ENCODE measurements at regions not wholly inside any gene's neighbourhood (a gene's known extent, or its start where the extent isn't known, plus 50 kb on each side); places are given as distances from the start of the nearest gene placed in this dataset.
"Not testable (repeated sequence)": the region's sequence is repeated elsewhere in the genome, so short reads cannot be mapped to it uniquely, and the experiment has no call there.

- no peak for DNase-seq (ENCODE audit: low read depth)
These were observed 161.3 kb downstream of the KLF13 start for GRCh38 chr15:31487811-31488436.

- DNase-seq (ENCODE audit: low read depth), result peak; percentile 20
These were observed 162.0 kb downstream of the KLF13 start for GRCh38 chr15:31488437-31489204.

- no peak for DNase-seq (ENCODE audit: low read depth)
These were observed 162.6 kb downstream of the KLF13 start for GRCh38 chr15:31489281-31489680.

GRCh38 chr15:31489801-31490646 is 163.4 kb downstream of the KLF13 start:
- peak; percentile 24 for DNase-seq (ENCODE audit: low read depth)

- DNase-seq (ENCODE audit: low read depth), result no peak
These were observed 168.2 kb downstream of the KLF13 start for GRCh38 chr15:31494786-31495185.

- no peak for DNase-seq (ENCODE audit: low read depth)
These were observed 168.6 kb downstream of the KLF13 start for GRCh38 chr15:31495281-31495680.

- DNase-seq (ENCODE audit: low read depth), result no peak
These were observed 171.2 kb downstream of the KLF13 start for GRCh38 chr15:31497838-31498237.

- DNase-seq (ENCODE audit: low read depth), result no peak
These were observed 171.7 kb downstream of the KLF13 start for GRCh38 chr15:31498329-31498728.

GRCh38 chr15:31498756-31499155 is 172.1 kb downstream of the KLF13 start:
- no peak for DNase-seq (ENCODE audit: low read depth)

GRCh38 chr15:31499236-31499952 is 172.8 kb downstream of the KLF13 start:
- no peak for DNase-seq (ENCODE audit: low read depth)

- DNase-seq (ENCODE audit: low read depth), result no peak
These were observed 173.5 kb downstream of the KLF13 start for GRCh38 chr15:31499953-31500765.

- DNase-seq (ENCODE audit: low read depth), result no peak
These were observed 174.3 kb downstream of the KLF13 start for GRCh38 chr15:31500766-31501449.

- DNase-seq (ENCODE audit: low read depth), result no peak
These were observed 175.0 kb downstream of the KLF13 start for GRCh38 chr15:31501536-31502157.

- DNase-seq (ENCODE audit: low read depth), result no peak
These were observed 176.1 kb downstream of the KLF13 start for GRCh38 chr15:31502541-31503229.

- no peak for DNase-seq (ENCODE audit: low read depth)
These were observed 176.6 kb downstream of the KLF13 start for GRCh38 chr15:31503256-31503655.

- DNase-seq (ENCODE audit: low read depth), result no peak
These were observed 177.3 kb downstream of the KLF13 start for GRCh38 chr15:31503758-31504461.

- DNase-seq (ENCODE audit: low read depth), result no peak
These were observed 177.8 kb downstream of the KLF13 start for GRCh38 chr15:31504462-31504839.

- DNase-seq (ENCODE audit: low read depth), result not testable (repeated sequence)
These were observed 180.9 kb downstream of the KLF13 start for GRCh38 chr15:31507573-31507972.

GRCh38 chr15:31508656-31509055 is 182.0 kb downstream of the KLF13 start:
- DNase-seq (ENCODE audit: low read depth), result no peak

All from stimulated activated CD4-positive, alpha-beta T cell treated with anti-CD3 and anti-CD28 coated beads, Interleukin-2, amount 100 ng/mL, for 4 hours (primary cell).